H9 (cell line): ENCODE measurements at regions not wholly inside any gene's neighbourhood (a gene's known extent, or its start where the extent isn't known, plus 50 kb on each side); places are given as distances from the start of the nearest gene placed in this dataset.

Experiments
- DNase-seq: peaks from one replicate; pipeline ENCODE4 v3.0.0-alpha.2; 2017
- H2AFZ ChIP-seq: one replicate; pipeline ENCODE4 v1.6.1; 2013; ENCODE audit warnings: mild to moderate bottlenecking, low read length, control low read depth, moderate library complexity
- H2AK5ac ChIP-seq: 2 replicates; pipeline ENCODE4 v1.6.1; 2013; ENCODE audit warnings: low read length, control low read depth, mixed read lengths; ENCODE audit not compliant: insufficient read length
- H2BK120ac ChIP-seq: one replicate; pipeline ENCODE4 v1.6.1; 2013; ENCODE audit warnings: low read depth, mild to moderate bottlenecking, low read length, control low read depth, inconsistent platforms; ENCODE audit not compliant: poor library complexity, severe bottlenecking
- H2BK12ac ChIP-seq: 2 replicates; pipeline ENCODE4 v1.6.1; 2013; ENCODE audit warnings: low read length, control low read depth, mixed read lengths, low read depth; ENCODE audit not compliant: insufficient read length
- H2BK15ac ChIP-seq: 2 replicates; pipeline ENCODE4 v1.6.1; 2013; ENCODE audit warnings: low read depth, low read length, control low read depth
- H2BK20ac ChIP-seq: one replicate; pipeline ENCODE4 v1.6.1; 2013; ENCODE audit warnings: low read depth, mild to moderate bottlenecking, low read length, control low read depth, inconsistent platforms; ENCODE audit not compliant: poor library complexity, severe bottlenecking
- H2BK5ac ChIP-seq: 2 replicates; pipeline ENCODE4 v1.6.1; 2013; ENCODE audit warnings: low read length, control low read depth, mixed read lengths; ENCODE audit not compliant: insufficient read length
- H3K14ac ChIP-seq: 2 replicates; pipeline ENCODE4 v1.6.1; 2013; ENCODE audit warnings: low read length, control low read depth; ENCODE audit not compliant: insufficient read depth
- H3K18ac ChIP-seq: 2 replicates; pipeline ENCODE4 v1.6.1; 2013; ENCODE audit warnings: low read depth, mild to moderate bottlenecking, mixed read lengths, low read length, control low read depth; ENCODE audit not compliant: insufficient read length
- H3K23ac ChIP-seq: 2 replicates; pipeline ENCODE4 v1.6.1; 2013; ENCODE audit warnings: low read length, control low read depth, mixed read lengths, low read depth; ENCODE audit not compliant: insufficient read length
- H3K23me2 ChIP-seq: 2 replicates; pipeline ENCODE4 v1.6.1; 2013; ENCODE audit warnings: low read depth, mild to moderate bottlenecking, mixed read lengths, low read length, control low read depth; ENCODE audit not compliant: insufficient read length, poor library complexity, severe bottlenecking
- H3K27ac ChIP-seq: 2 replicates; pipeline ENCODE4 v1.5.1; 2013; ENCODE audit warnings: low read length, control low read depth, mixed read lengths, low read depth; ENCODE audit not compliant: insufficient read length
- H3K27me3 ChIP-seq: 2 replicates; pipeline ENCODE4 v1.6.1; 2013; ENCODE audit warnings: low read length, control low read depth, inconsistent platforms; ENCODE audit not compliant: insufficient read depth
- H3K4ac ChIP-seq: 2 replicates; pipeline ENCODE4 v1.6.1; 2013; ENCODE audit warnings: low read depth, mild to moderate bottlenecking, control low read depth, inconsistent platforms, low read length, moderate library complexity
- H3K4me1 ChIP-seq: 2 replicates; pipeline ENCODE4 v1.6.1; 2013; ENCODE audit warnings: low read length, control low read depth, inconsistent platforms; ENCODE audit not compliant: insufficient read depth
- H3K4me2 ChIP-seq: 2 replicates; pipeline ENCODE4 v1.6.1; 2013; ENCODE audit warnings: low read length, control low read depth, mixed read lengths; ENCODE audit not compliant: insufficient read length, insufficient read depth
- H3K56ac ChIP-seq: 2 replicates; pipeline ENCODE4 v1.6.1; 2013; ENCODE audit warnings: low read depth, mild to moderate bottlenecking, mixed read lengths, low read length, control low read depth; ENCODE audit not compliant: insufficient read length
- H3K79me1 ChIP-seq: 2 replicates; pipeline ENCODE4 v1.6.1; 2013; ENCODE audit warnings: low read depth, mild to moderate bottlenecking, moderate library complexity, low read length, control low read depth, inconsistent platforms; ENCODE audit not compliant: insufficient read depth, poor library complexity, severe bottlenecking
- H3K79me2 ChIP-seq: 2 replicates; pipeline ENCODE4 v1.6.1; 2013; ENCODE audit warnings: low read length, control low read depth, inconsistent platforms; ENCODE audit not compliant: insufficient read depth
- H3K9ac ChIP-seq: 2 replicates; pipeline ENCODE4 v1.6.1; 2013; ENCODE audit warnings: low read length, control low read depth, mixed read lengths; ENCODE audit not compliant: insufficient read length; ENCODE audit errors: extremely low read depth
- H3K9me3 ChIP-seq: one replicate; pipeline ENCODE4 v1.6.1; 2013; ENCODE audit warnings: low read depth, low read length, inconsistent platforms; ENCODE audit not compliant: control insufficient read depth
- H3T11ph ChIP-seq: one replicate; pipeline ENCODE4 v1.6.1; 2013; ENCODE audit warnings: mild to moderate bottlenecking, low read length, control low read depth, inconsistent platforms
- H4K20me1 ChIP-seq: one replicate; pipeline ENCODE4 v1.6.1; 2013; ENCODE audit not compliant: control insufficient read depth, insufficient read length, insufficient read depth
- H4K5ac ChIP-seq: 2 replicates; pipeline ENCODE4 v1.6.1; 2013; ENCODE audit warnings: low read depth, mild to moderate bottlenecking, mixed read lengths, low read length, control low read depth; ENCODE audit not compliant: insufficient read length
- H4K8ac ChIP-seq: replicated peaks from 2 replicates; pipeline ENCODE4 v1.6.1; 2013; ENCODE audit warnings: low read length, control low read depth, mixed read lengths, low read depth; ENCODE audit not compliant: insufficient read length
- H4K91ac ChIP-seq: 2 replicates; pipeline ENCODE4 v1.6.1; 2013; ENCODE audit warnings: low read depth, mild to moderate bottlenecking, moderate library complexity, mixed read lengths, low read length, control low read depth; ENCODE audit not compliant: insufficient read length
- H3K27ac Mint-ChIP-seq, 3 experiments: 2 replicates in 2 of 3; 3 replicates in 1 of 3; pipeline ENCODE4 v1.8.0; 2020 to 2021; ENCODE audit warnings: mixed read lengths in 3 of 3, mild to moderate bottlenecking in 1 of 3, moderate library complexity in 1 of 3
- H3K27me3 Mint-ChIP-seq: 2 replicates; pipeline ENCODE4 v1.8.0; 2021; ENCODE audit warnings: low read depth, mild to moderate bottlenecking, moderate library complexity, mixed read lengths
- H3K36me3 Mint-ChIP-seq, 3 experiments: 2 replicates in 2 of 3; 3 replicates in 1 of 3; pipeline ENCODE4 v1.8.0; 2020 to 2021; ENCODE audit warnings: low read depth in 3 of 3, mixed read lengths in 3 of 3; ENCODE audit not compliant: insufficient read depth in 1 of 3
- H3K4me1 Mint-ChIP-seq, 2 experiments: 2 replicates each; pipeline ENCODE4 v1.8.0; 2020; ENCODE audit warnings: mixed read lengths in 2 of 2
- H3K4me3 Mint-ChIP-seq, 2 experiments: 2 replicates in 1 of 2; 3 replicates in 1 of 2; pipeline ENCODE4 v1.8.0; 2020 to 2021; ENCODE audit warnings: mild to moderate bottlenecking in 2 of 2, mixed read lengths in 2 of 2, moderate library complexity in 1 of 2
- H3K9me3 Mint-ChIP-seq, 2 experiments: 2 replicates in 1 of 2; 3 replicates in 1 of 2; pipeline ENCODE4 v1.8.0; 2020; ENCODE audit warnings: mild to moderate bottlenecking in 2 of 2, mixed read lengths in 2 of 2, moderate library complexity in 1 of 2
- WGBS: extraction: QIAGEN DNeasy Blood & Tissue Kit; methylation state at CpG from one replicate; pipeline ENCODE4 v1.1.7; 2013; ENCODE audit warnings: missing lambda C conversion rate, low lambda C conversion rate, mixed read lengths; ENCODE audit not compliant: insufficient read length; ENCODE audit errors: extremely low coverage; 5-methylcytosine and 5-hydroxymethylcytosine counted together
- TF ChIP-seq, protein P1 (sequence below): fragments of 200-600 bp; sonication (generic); conservative IDR thresholded peaks from 3 replicates; pipeline ENCODE4 v1.8.0; 2021; ENCODE audit warnings: antibody characterized with exemption, mild to moderate bottlenecking

- H3K9ac ChIP-seq, result no peak overlapping the region
- H2BK15ac ChIP-seq, result no peak overlapping the region
- no peak overlapping the region for H3K27ac ChIP-seq
- H2BK5ac ChIP-seq, result no peak overlapping the region
- TF ChIP-seq, protein P1, sequence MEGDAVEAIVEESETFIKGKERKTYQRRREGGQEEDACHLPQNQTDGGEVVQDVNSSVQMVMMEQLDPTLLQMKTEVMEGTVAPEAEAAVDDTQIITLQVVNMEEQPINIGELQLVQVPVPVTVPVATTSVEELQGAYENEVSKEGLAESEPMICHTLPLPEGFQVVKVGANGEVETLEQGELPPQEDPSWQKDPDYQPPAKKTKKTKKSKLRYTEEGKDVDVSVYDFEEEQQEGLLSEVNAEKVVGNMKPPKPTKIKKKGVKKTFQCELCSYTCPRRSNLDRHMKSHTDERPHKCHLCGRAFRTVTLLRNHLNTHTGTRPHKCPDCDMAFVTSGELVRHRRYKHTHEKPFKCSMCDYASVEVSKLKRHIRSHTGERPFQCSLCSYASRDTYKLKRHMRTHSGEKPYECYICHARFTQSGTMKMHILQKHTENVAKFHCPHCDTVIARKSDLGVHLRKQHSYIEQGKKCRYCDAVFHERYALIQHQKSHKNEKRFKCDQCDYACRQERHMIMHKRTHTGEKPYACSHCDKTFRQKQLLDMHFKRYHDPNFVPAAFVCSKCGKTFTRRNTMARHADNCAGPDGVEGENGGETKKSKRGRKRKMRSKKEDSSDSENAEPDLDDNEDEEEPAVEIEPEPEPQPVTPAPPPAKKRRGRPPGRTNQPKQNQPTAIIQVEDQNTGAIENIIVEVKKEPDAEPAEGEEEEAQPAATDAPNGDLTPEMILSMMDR, result no peak
- no peaks in the 10 kb centered on the region for H3K23me2 ChIP-seq
- H4K5ac ChIP-seq, result no peak overlapping the region
- no peak overlapping the region for H2BK20ac ChIP-seq
- no peak overlapping the region for H2BK120ac ChIP-seq
- no peak overlapping the region for H4K8ac ChIP-seq
- H3K56ac ChIP-seq, result no peak overlapping the region
- H3K18ac ChIP-seq, result no peak overlapping the region
- no peak overlapping the region for H3K4me2 ChIP-seq
- no peak overlapping the region for H2AK5ac ChIP-seq
- no peak overlapping the region for H2BK12ac ChIP-seq
- no CpG with 5 or more reads among the region's 3 CpGs for WGBS
- Mint-ChIP-seq H3K27ac (peak overlapping the region in 1 of 3 experiments; percentile 28; a peak in 1 of 7 replicates), H3K36me3 (peaks cover 0 to 7% (median 0%) of the 10 kb centered on the region in 3 experiments; a peak in 3 of 7 replicates), H3K9me3 (peaks cover 0 to 3% of the 10 kb centered on the region in 2 experiments; a peak in 1 of 5 replicates), H3K4me3 (no peak overlapping the region), H3K4me1 (peaks cover 18 to 22% of the 10 kb centered on the region in 2 experiments), H3K27me3 (no peaks in the 10 kb centered on the region)
- no peak overlapping the region for H3K23ac ChIP-seq
- no peaks in the 10 kb centered on the region for H3K27me3 ChIP-seq
- H4K91ac ChIP-seq, result no peak overlapping the region
- no peak overlapping the region for H3K14ac ChIP-seq
- no peak overlapping the region for H2AFZ ChIP-seq
- H3K9me3 ChIP-seq, result no peaks in the 10 kb centered on the region
- no peaks in the 10 kb centered on the region for H3K79me1 ChIP-seq
- no peaks in the 10 kb centered on the region for H3K79me2 ChIP-seq
- H3K4me1 ChIP-seq, result peaks cover 2% of the 10 kb centered on the region; the same call in 1 of the 2 replicates
- no peak overlapping the region for H3K4ac ChIP-seq
- H3T11ph ChIP-seq, result no peak overlapping the region
- H4K20me1 ChIP-seq, result no peaks in the 10 kb centered on the region
- no peak for DNase-seq
Observed at GRCh38 chr1:81695741-81696140, 105.0 kb upstream of the ADGRL2 start.
